ENCODE measurements at regions not wholly inside any gene's neighbourhood (a gene's known extent, or its start where the extent isn't known, plus 50 kb on each side); places are given as distances from the start of the nearest gene placed in this dataset.
A peak's percentile ranks its signal among the peaks of the same experiment; 100 is the strongest.
"Not testable (repeated sequence)": the region's sequence is repeated elsewhere in the genome, so short reads cannot be mapped to it uniquely, and the experiment has no call there.

- no peak for DNase-seq
Measured at GRCh38 chr16:56012482-56012811, 137.3 kb upstream of the CES5A start.

GRCh38 chr16:56011808-56012481 is 136.8 kb upstream of the CES5A start:
- DNase-seq, result no peak

- DNase-seq, result no peak
Measured at GRCh38 chr16:56005958-56006357, 130.8 kb upstream of the CES5A start.

- DNase-seq, result no peak
Measured at GRCh38 chr16:55999683-56000082, 124.5 kb upstream of the CES5A start.

DNA sequence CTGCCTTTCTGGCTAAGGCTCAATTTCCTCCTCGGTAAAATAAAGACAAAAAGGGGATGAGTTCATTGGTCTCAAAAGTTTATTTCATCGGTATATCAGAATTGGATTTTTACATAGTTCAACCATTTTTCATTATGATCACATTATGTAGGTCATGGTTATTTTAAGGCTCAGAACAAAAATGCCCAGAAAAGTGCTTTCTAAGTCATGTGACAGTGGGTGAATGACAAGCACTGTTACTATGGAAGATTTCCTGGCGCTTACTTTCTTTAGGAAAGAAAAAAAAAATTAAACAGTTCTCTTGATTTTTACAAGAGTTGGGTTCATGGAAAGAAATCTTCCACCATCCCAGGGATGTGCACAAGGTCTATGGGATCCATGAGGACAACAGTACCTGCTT is 117.9 kb upstream of the CES5A start:
- no peak for DNase-seq

DNA sequence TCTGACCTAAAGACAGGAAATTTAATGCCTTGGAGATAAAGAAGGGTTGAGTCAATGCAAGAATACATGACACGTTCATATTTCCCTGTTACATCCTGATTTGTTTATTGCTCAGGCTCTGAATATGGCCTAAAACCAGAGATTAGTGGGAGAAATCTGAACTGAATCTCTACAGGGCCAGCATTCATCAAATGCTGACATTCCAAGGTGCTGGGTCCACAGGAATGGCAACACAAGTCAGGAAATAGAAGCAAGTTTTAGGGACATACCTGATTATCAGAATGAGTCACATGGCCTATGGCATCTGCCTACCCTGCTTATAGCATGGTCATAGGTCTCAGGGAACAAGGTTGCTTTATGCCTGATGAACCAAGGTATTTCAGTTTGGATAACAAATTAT is 117.4 kb upstream of the CES5A start:
- DNase-seq, result no peak

DNA sequence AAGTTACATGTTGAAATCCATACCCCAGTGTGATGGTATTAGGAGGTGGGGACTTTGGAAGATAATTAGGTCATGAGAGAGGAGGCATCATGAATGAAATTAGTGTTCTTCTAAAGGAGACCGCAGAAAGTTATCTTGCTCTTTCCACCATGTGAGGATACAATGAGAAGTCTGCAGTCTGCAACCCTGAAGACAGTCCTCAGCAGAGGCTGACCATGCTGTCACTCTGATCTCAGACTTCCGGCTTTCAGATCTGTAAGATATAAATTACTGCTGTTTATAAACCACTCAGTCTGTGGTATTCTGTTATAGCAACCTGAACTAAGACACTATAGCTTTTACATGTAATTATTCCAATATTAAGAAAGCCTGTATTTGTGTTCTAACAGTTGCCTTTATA is 116.7 kb upstream of the CES5A start:
- no peak for DNase-seq

GRCh38 chr16:55989569-55989907 is 114.4 kb upstream of the CES5A start:
- no peak for DNase-seq

DNA sequence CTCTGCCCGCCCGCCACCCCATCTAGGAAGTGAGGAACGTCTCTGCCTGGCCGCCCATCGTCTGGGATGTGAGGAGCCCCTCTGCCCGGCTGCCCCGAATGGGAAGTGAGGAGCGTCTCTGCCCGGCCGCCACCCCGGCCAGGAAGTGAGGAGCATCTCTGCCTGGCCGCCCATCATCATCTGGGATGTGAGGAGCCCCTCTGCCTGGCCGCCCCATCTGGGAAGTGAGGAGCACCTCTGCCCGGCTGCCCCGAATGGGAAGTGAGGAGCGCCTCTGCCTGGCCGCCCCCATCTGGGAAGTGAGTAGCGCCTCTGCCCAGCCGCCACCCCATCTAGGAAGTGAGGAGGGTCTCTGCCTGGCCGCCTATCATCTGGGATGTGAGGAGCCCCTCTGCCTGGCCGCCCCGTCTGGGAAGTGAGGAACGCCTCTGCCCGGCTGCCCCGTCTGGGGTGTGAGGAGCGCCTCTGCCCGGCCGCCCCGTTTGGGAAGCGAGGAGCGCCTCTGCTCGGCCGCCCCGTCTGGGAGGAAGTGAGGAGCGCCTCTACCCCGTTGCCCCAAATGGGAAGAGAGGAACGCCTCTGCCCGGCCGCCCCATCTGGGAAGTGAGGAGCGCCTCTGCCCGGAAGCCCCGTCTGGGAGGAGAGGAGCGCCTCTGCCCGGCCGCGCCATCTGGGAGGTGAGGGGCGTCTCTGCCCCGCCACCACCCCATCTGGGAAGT is 113.8 kb upstream of the CES5A start:
- not testable (repeated sequence) for DNase-seq

- no peak for DNase-seq
Measured at GRCh38 chr16:55988013-55988412, 112.8 kb upstream of the CES5A start.

DNA sequence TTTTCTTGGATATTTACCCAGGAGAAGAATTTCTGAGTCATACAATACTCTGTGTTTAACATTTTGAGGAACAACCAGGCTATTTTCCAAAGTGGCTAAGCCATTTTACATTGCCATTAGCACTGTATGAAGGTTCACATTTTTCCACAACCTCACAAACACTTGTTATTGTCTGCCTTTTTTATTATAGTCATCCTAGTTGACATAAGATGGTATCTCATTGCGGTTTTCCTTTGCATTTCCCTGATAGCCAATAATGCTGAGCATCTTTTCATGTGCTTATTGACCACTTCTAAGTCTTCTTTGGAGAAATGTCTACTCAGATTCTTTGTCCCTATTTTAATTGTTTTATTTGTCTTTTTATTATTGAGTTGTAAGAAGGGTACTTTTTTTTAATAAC is 107.4 kb upstream of the CES5A start:
- DNase-seq, result no peak

- no peak for DNase-seq
Measured at GRCh38 chr16:55981557-55981956, 106.4 kb upstream of the CES5A start.

DNA sequence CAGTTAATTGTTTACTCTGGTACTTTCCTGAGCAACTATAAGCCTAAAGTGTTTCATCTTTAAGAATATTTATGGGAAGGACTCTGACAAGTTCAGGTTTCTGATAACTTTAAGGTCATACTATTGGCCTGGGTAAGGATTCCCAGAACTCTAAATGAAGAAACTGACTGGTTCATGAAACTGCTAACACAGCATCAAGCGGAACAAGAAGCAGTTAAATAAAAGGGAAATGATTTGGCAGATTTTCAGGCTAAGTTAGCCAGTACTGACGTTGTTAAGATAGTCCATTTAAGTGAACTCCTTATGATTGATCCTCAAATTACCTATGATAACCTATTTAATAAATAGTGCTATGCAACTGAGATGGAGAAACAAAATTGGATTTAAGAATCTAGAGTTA is 101.6 kb upstream of the CES5A start:
- DNase-seq, result no peak

- no peak for DNase-seq
Measured at GRCh38 chr16:55971447-55971846, 96.3 kb upstream of the CES5A start.

- no peak for DNase-seq
Measured at GRCh38 chr16:55968221-55968620, 93.0 kb upstream of the CES5A start.

DNA sequence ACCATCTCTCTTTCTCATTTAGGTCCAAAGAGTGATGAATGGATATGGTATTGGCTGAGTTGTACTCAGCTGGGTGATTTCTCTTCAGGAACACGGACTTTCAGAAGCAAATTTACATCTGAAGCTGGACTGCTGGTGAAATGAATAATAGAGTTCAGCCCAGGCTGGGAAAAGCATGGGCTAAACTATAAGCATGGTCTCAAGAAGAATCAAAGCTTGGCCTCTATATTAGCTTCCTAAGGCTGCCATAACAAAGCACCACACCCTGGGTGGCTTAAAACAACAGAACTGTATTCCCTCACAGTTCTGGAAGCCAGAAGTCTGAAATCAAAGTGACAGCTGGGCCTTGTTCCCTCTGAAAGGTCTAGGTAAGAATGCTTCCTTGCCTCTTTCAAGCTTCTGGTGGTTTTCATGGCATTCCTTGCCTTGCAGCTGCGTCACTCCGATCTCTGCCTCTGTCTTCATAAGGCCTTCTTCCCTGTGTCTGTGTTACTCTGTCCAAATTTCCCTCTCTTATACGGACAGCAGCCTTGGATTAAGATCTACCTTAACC is 89.8 kb upstream of the CES5A start:
- DNase-seq, result no peak

GRCh38 chr16:55955845-55956244 is 80.7 kb upstream of the CES5A start:
- DNase-seq, result no peak

DNA sequence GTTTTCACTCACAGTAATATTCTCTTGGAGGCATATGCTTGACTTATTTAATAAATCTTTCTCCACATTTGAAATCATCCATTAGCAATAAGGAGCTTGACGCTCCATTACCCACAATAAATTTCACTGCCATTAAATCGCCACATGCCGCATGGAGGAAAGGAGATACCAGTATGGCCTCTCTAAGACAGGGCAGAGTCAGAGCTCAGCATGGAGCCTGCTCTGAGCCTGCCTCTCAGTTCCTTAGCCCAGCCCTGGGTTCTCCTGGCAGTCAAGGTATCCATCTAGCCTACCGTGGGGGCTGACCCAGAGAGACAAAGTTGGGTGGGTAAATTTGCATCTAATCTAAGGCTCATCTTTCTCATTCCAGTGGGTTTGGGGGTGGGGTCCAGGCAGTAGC is 80.3 kb upstream of the CES5A start:
- DNase-seq, result no peak

GRCh38 chr16:55954906-55955305 is 79.7 kb upstream of the CES5A start:
- no peak for DNase-seq

GRCh38 chr16:55949518-55949917 is 74.3 kb upstream of the CES5A start:
- DNase-seq, result no peak

- no peak for DNase-seq
Measured at GRCh38 chr16:55948230-55948629, 73.1 kb upstream of the CES5A start.

DNA sequence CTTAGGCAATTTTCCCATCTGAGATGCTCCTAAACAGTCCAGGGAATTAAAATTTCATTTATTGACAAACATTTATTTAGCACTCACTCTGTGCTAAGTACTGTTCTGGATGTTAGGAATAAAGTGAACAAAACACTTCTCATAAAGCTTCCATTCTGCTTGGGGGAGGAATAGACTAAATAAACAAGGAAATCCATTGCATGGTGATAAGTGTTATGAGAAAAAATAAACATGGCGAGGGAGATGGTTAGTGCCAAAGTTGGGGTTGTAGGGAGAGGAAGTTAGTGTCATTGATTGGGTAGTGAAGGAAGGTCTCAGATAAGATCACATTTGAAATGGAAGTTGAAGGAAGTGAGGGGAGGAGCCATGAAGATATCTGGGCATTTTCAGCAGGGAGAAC is 72.2 kb upstream of the CES5A start:
- DNase-seq, result no peak

DNA sequence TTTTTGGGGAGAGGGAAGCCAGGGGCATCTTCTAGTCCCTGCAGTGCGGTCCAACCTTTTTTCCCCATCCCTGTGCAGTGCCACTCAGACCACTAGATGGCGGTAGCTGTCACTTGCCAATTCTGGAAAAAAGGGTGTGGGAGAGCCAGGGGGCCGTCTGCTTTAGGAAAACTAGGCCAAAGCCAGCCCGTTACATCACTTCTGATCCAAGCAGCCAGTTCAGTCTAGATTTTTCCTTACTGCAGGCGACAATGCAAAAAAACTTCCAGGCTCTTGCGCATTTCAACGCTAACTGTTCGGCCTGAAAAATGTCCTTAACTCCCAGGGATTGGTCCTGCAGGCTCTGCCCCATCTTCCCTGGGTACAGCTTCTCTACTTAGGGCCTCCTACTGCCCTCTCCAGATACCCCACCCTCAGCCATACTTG is 69.2 kb upstream of the CES5A start:
- DNase-seq, result peak; percentile 35

GRCh38 chr16:55943267-55943666 is 68.1 kb upstream of the CES5A start:
- DNase-seq, result no peak

GRCh38 chr16:55942821-55943220 is 67.6 kb upstream of the CES5A start:
- no peak for DNase-seq

All from T-helper 9 cell (primary cell).